HepG2 (cell line): ENCODE measurements at regions not wholly inside any gene's neighbourhood (a gene's known extent, or its start where the extent isn't known, plus 50 kb on each side); places are given as distances from the start of the nearest gene placed in this dataset.

Experiments
- ARNTL ChIP-seq: sonication (generic); formaldehyde crosslinking; IDR thresholded peaks from 2 replicates; pipeline ENCODE4 v1.4.0; 2020; ENCODE audit warnings: mild to moderate bottlenecking, missing genetic modification reagents
- CBX5 ChIP-seq: sonication (generic); formaldehyde crosslinking; IDR thresholded peaks from 2 replicates; pipeline ENCODE4 v1.4.0; 2020; ENCODE audit warnings: missing genetic modification reagents, borderline replicate concordance
- EEA1 ChIP-seq: sonication (generic); formaldehyde crosslinking; IDR thresholded peaks from 2 replicates; pipeline ENCODE4 v1.5.1; 2020; ENCODE audit warnings: mild to moderate bottlenecking, missing genetic modification reagents, borderline replicate concordance
- EED ChIP-seq: sonication (generic); formaldehyde crosslinking; IDR thresholded peaks from 2 replicates; pipeline ENCODE4 v1.5.0; 2020; ENCODE audit warnings: mild to moderate bottlenecking, missing genetic modification reagents
- ETS1 ChIP-seq: sonication (generic); formaldehyde crosslinking; IDR thresholded peaks from 2 replicates; pipeline ENCODE4 v1.4.0; 2020; ENCODE audit warnings: missing genetic modification reagents
- GZF1 ChIP-seq: sonication (generic); formaldehyde crosslinking; IDR thresholded peaks from 2 replicates; pipeline ENCODE4 v1.5.1; 2020; ENCODE audit warnings: mild to moderate bottlenecking, missing genetic modification reagents
- HOXA5 ChIP-seq: sonication (generic); formaldehyde crosslinking; IDR thresholded peaks from 2 replicates; pipeline ENCODE4 v1.4.0; 2020; ENCODE audit warnings: missing genetic modification reagents
- KDM4B ChIP-seq: sonication (generic); formaldehyde crosslinking; IDR thresholded peaks from 2 replicates; pipeline ENCODE4 v1.4.0; 2020; ENCODE audit warnings: missing genetic modification reagents
- LCORL ChIP-seq, 2 experiments: fragments of 450-650 bp in 1 of 2; sonication (generic) in 1 of 2; formaldehyde crosslinking in 1 of 2; IDR thresholded peaks; 2 replicates each; pipeline versions ENCODE4 v1.5.0 to v1.6.1; 2017 to 2020; ENCODE audit warnings: antibody characterized with exemption in 1 of 2, missing genetic modification reagents in 1 of 2
- NCOR1 ChIP-seq: fragments of 200-600 bp; sonication (generic); IDR thresholded peaks from 2 replicates; pipeline ENCODE4 v1.7.0; 2017; ENCODE audit warnings: antibody characterized with exemption, low read length, borderline replicate concordance
- POLR2AphosphoS2 ChIP-seq: IDR thresholded peaks from 2 replicates; pipeline ENCODE4 v1.6.1; 2011; ENCODE audit warnings: low read depth, low read length, improper control_type of control experiment
- RAD21 ChIP-seq: fragments of 450-650 bp; formaldehyde crosslinking; IDR thresholded peaks from 2 replicates; pipeline ENCODE4 v1.5.0; 2020; ENCODE audit warnings: mild to moderate bottlenecking
- RXRB ChIP-seq: IDR thresholded peaks from 2 replicates; pipeline ENCODE4 v1.6.1; 2016; ENCODE audit warnings: borderline replicate concordance, missing genetic modification reagents, missing compliant biosample characterization
- YY1 ChIP-seq: IDR thresholded peaks from 2 replicates; pipeline ENCODE4 v1.6.1; 2011; ENCODE audit warnings: low read length, low read depth, moderate library complexity, mild to moderate bottlenecking; ENCODE audit not compliant: insufficient read depth, insufficient replicate concordance
- ZMYM3 ChIP-seq: sonication (generic); formaldehyde crosslinking; IDR thresholded peaks from 2 replicates; pipeline ENCODE4 v1.5.1; 2020; ENCODE audit warnings: mild to moderate bottlenecking, missing genetic modification reagents
- ZNF12 ChIP-seq: sonication (generic); formaldehyde crosslinking; IDR thresholded peaks from 2 replicates; pipeline ENCODE4 v1.5.0; 2020; ENCODE audit warnings: missing genetic modification reagents
- ZNF142 ChIP-seq: sonication (generic); formaldehyde crosslinking; IDR thresholded peaks from 2 replicates; pipeline ENCODE4 v1.4.0; 2020; ENCODE audit warnings: missing genetic modification reagents
- ZNF256 ChIP-seq: sonication (generic); formaldehyde crosslinking; conservative IDR thresholded peaks from 2 replicates; pipeline ENCODE4 v1.4.0; 2020; ENCODE audit warnings: missing genetic modification reagents
- ZNF543 ChIP-seq: sonication (generic); formaldehyde crosslinking; IDR thresholded peaks from 2 replicates; pipeline ENCODE4 v1.4.0; 2020; ENCODE audit warnings: mild to moderate bottlenecking, missing genetic modification reagents
- ZNF614 ChIP-seq: IDR thresholded peaks from 2 replicates; pipeline ENCODE4 v1.6.1; 2018; ENCODE audit warnings: missing biosample characterization, missing genetic modification reagents, inconsistent platforms, borderline replicate concordance
- ZNF75D ChIP-seq: sonication (generic); formaldehyde crosslinking; IDR thresholded peaks from 2 replicates; pipeline ENCODE4 v1.8.1; 2023; ENCODE audit warnings: missing genetic modification reagents, mild to moderate bottlenecking, borderline replicate concordance
- ZNF792 ChIP-seq: IDR thresholded peaks from 2 replicates; pipeline ENCODE4 v1.6.1; 2016
- ZNF839 ChIP-seq: sonication (generic); formaldehyde crosslinking; IDR thresholded peaks from 2 replicates; pipeline ENCODE4 v1.4.0; 2020; ENCODE audit warnings: missing genetic modification reagents, mild to moderate bottlenecking, borderline replicate concordance
- TF ChIP-seq, protein P1 (sequence below): sonication (generic); formaldehyde crosslinking; IDR thresholded peaks from 2 replicates; pipeline ENCODE4 v1.5.0; 2020; ENCODE audit warnings: mild to moderate bottlenecking, low read depth, missing genetic modification reagents, borderline replicate concordance

GRCh38 chr6:41463062-41463930 lies 82.9 kb upstream of the FOXP4 start (continued):
- TF ChIP-seq ZNF142: 0 out of 2 replicates have a peak, but pooled peaks have one; percentile 31
- TF ChIP-seq HOXA5 (CRISPR knock-in tag): no peak
- TF ChIP-seq KDM4B (CRISPR knock-in tag): 0 out of 2 replicates have a peak, but pooled peaks have one; percentile 11
- TF ChIP-seq LCORL (IDR thresholded peaks at IDR 0.05): no peak
- no peak for TF ChIP-seq LCORL (CRISPR knock-in tag; IDR thresholded peaks at IDR 0.05)
- TF ChIP-seq GZF1: peak; percentile 93
- TF ChIP-seq ZNF12 (CRISPR knock-in tag): peak; percentile 72
- peak; percentile 61 for TF ChIP-seq YY1
- 0 out of 2 replicates have a peak, but pooled peaks have one; percentile 19 for TF ChIP-seq CBX5 (CRISPR knock-in tag)
- TF ChIP-seq ZNF792 (CRISPR knock-in tag): no peak
- 0 out of 2 replicates have a peak, but pooled peaks have one; percentile 41 for TF ChIP-seq EED (CRISPR knock-in tag)
- no peak for TF ChIP-seq NCOR1
- TF ChIP-seq, protein P1, sequence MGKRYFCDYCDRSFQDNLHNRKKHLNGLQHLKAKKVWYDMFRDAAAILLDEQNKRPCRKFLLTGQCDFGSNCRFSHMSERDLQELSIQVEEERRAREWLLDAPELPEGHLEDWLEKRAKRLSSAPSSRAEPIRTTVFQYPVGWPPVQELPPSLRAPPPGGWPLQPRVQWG (CRISPR knock-in tag): no peak
- TF ChIP-seq ZNF75D (CRISPR knock-in tag): no peak
- peak; percentile 38; the same call in 1 of the 2 replicates for TF ChIP-seq ZNF614 (CRISPR knock-in tag)
- TF ChIP-seq RXRB (CRISPR knock-in tag): peak; percentile 58; the same call in 1 of the 2 replicates
- no peak for TF ChIP-seq POLR2AphosphoS2
- TF ChIP-seq ZNF543 (CRISPR knock-in tag): no peak
- TF ChIP-seq ZNF256 (CRISPR knock-in tag): no peak
- TF ChIP-seq RAD21: peak; percentile 95
- TF ChIP-seq ARNTL (CRISPR knock-in tag): no peak
- TF ChIP-seq EEA1: no peak
- TF ChIP-seq ETS1 (CRISPR knock-in tag): no peak
- no peak for TF ChIP-seq ZNF839 (CRISPR knock-in tag)
- 0 out of 2 replicates have a peak, but pooled peaks have one; percentile 12 for TF ChIP-seq ZMYM3
